Mesendoderm (in vitro differentiated cells): ENCODE measurements at regions not wholly inside any gene's neighbourhood (a gene's known extent, or its start where the extent isn't known, plus 50 kb on each side); places are given as distances from the start of the nearest gene placed in this dataset.

Source experiments
- DNase-seq: peaks from one replicate; pipeline ENCODE4 v3.0.0; 2013
- H2AK5ac ChIP-seq: 2 replicates; pipeline ENCODE4 v1.6.1; 2013; ENCODE audit warnings: low read length, inconsistent platforms
- H2BK120ac ChIP-seq: 2 replicates; pipeline ENCODE4 v1.6.1; 2013; ENCODE audit warnings: low read depth, mild to moderate bottlenecking, low read length, moderate library complexity, mixed read lengths
- H2BK15ac ChIP-seq: replicated peaks from 2 replicates; pipeline ENCODE4 v1.6.1; 2013; ENCODE audit warnings: low read depth, mild to moderate bottlenecking, moderate library complexity
- H2BK5ac ChIP-seq: 2 replicates; pipeline ENCODE4 v1.6.1; 2013; ENCODE audit warnings: low read length, inconsistent platforms
- H3K18ac ChIP-seq: 2 replicates; pipeline ENCODE4 v1.6.1; 2013; ENCODE audit warnings: mild to moderate bottlenecking, low read length, mixed read lengths
- H3K23ac ChIP-seq: one replicate; pipeline ENCODE4 v1.6.1; 2013; ENCODE audit warnings: low read length
- H3K27ac ChIP-seq: 2 replicates; pipeline ENCODE4 v1.5.1; 2013; ENCODE audit warnings: low read depth, mild to moderate bottlenecking, inconsistent platforms, low read length, moderate library complexity
- H3K27me3 ChIP-seq: 2 replicates; pipeline ENCODE4 v1.6.1; 2013; ENCODE audit warnings: low read length, control low read depth, mild to moderate bottlenecking, inconsistent platforms; ENCODE audit not compliant: insufficient read depth, poor library complexity
- H3K36me3 ChIP-seq: 2 replicates; pipeline ENCODE4 v1.6.1; 2013; ENCODE audit warnings: low read length, inconsistent platforms; ENCODE audit not compliant: control insufficient read depth, insufficient read depth
- H3K4ac ChIP-seq: one replicate; pipeline ENCODE4 v1.6.1; 2013; ENCODE audit warnings: low read depth, mild to moderate bottlenecking, low read length, moderate library complexity
- H3K4me1 ChIP-seq: 2 replicates; pipeline ENCODE4 v1.6.1; 2013; ENCODE audit warnings: low read depth, low read length, inconsistent platforms; ENCODE audit not compliant: control insufficient read depth
- H3K4me2 ChIP-seq: 2 replicates; pipeline ENCODE4 v1.6.1; 2013; ENCODE audit warnings: low read length
- H3K4me3 ChIP-seq: 2 replicates; pipeline ENCODE4 v1.5.1; 2013; ENCODE audit warnings: mild to moderate bottlenecking, low read length
- H3K56ac ChIP-seq: one replicate; pipeline ENCODE4 v1.6.1; 2013; ENCODE audit warnings: low read length
- H3K79me1 ChIP-seq: 2 replicates; pipeline ENCODE4 v1.6.1; 2013; ENCODE audit warnings: low read length, inconsistent platforms
- H3K79me2 ChIP-seq: 2 replicates; pipeline ENCODE4 v1.6.1; 2013; ENCODE audit warnings: mild to moderate bottlenecking, low read length; ENCODE audit not compliant: control insufficient read depth, insufficient read depth
- H3K9ac ChIP-seq: 2 replicates; pipeline ENCODE4 v1.6.1; 2013; ENCODE audit warnings: low read length, inconsistent platforms
- H4K5ac ChIP-seq: one replicate; pipeline ENCODE4 v1.6.1; 2013; ENCODE audit warnings: low read length
- H4K8ac ChIP-seq: one replicate; pipeline ENCODE4 v1.6.1; 2013; ENCODE audit warnings: low read depth, mild to moderate bottlenecking, control low read depth, low read length, moderate library complexity
- WGBS: extraction: QIAGEN DNeasy Blood & Tissue Kit; methylation state at CpG from one replicate; pipeline ENCODE4 v1.1.7; 2013; ENCODE audit warnings: low lambda C conversion rate, missing lambda C conversion rate; ENCODE audit not compliant: insufficient coverage; ENCODE audit errors: extremely low coverage; 5-methylcytosine and 5-hydroxymethylcytosine counted together

DNA sequence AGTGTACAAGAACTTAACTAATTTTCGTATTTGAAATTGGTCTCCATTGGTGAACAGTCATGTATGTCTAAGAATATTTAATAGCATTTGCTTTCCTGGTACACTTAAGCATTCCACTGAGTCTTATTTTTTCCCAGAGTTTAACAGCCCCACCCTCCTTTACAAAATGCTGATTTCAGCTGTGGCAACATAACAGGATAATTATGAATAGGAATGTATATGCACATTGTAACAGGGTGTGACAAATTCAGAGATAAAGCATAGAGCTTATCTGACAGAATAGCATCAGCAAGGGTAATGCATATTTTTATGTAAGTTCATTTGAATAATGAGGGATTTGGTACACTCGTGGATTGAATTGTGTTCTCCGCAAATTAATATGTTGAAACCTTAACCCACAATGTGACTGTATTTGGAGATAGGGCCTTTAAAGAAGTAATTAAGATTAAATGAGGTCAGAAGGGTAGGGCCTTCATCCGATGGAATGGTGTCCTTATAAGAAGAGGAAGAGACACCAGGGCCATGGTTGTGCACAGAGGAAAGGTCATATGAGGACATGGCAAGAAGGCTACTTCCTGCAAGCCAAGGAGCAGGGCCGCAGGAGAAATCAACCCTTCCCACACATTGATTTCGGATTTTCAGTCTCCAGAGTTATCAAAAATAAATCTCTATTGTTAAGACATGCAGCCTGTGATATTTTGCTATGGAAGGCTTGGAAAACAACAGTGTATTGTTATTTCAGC, 439.7 kb upstream of the CDH20 start:
- no peak for DNase-seq
- H3K79me2 ChIP-seq: no peaks in the 10 kb centered on the region
- no peak overlapping the region for H3K4me2 ChIP-seq
- no peak overlapping the region for H3K56ac ChIP-seq
- no peak overlapping the region for H2BK120ac ChIP-seq
- no peaks in the 10 kb centered on the region for H3K79me1 ChIP-seq
- no peak overlapping the region for H4K5ac ChIP-seq
- H3K27ac ChIP-seq: no peak overlapping the region
- WGBS: no CpG with 5 or more reads among the region's 6 CpGs
- H3K27me3 ChIP-seq: no peaks in the 10 kb centered on the region
- H4K8ac ChIP-seq: no peak overlapping the region
- no peak overlapping the region for H2BK5ac ChIP-seq
- H3K36me3 ChIP-seq: no peaks in the 10 kb centered on the region
- H3K4me1 ChIP-seq: no peaks in the 10 kb centered on the region
- no peak overlapping the region for H3K4ac ChIP-seq
- no peak overlapping the region for H3K23ac ChIP-seq
- H3K18ac ChIP-seq: no peak overlapping the region
- H2BK15ac ChIP-seq: no peak overlapping the region
- H3K4me3 ChIP-seq: no peak overlapping the region
- H3K9ac ChIP-seq: no peak overlapping the region
- H2AK5ac ChIP-seq: no peak overlapping the region

GRCh38 chr18:60894254-60894945, 438.8 kb upstream of the CDH20 start:
- Histone ChIP-seq H4K5ac (no peak overlapping the region), H3K79me2 (no peaks in the 10 kb centered on the region), H2BK120ac (no peak overlapping the region), H3K36me3 (no peaks in the 10 kb centered on the region), H3K23ac (no peak overlapping the region), H3K9ac (no peak overlapping the region), H2AK5ac (no peak overlapping the region), H4K8ac (no peak overlapping the region), H3K18ac (no peak overlapping the region), H3K4me2 (no peak overlapping the region), H2BK5ac (no peak overlapping the region), H3K4ac (no peak overlapping the region), H3K56ac (no peak overlapping the region), H3K4me3 (no peak overlapping the region), H3K79me1 (no peaks in the 10 kb centered on the region), H3K27ac (no peak overlapping the region), H2BK15ac (no peak overlapping the region), H3K27me3 (no peaks in the 10 kb centered on the region), H3K4me1 (no peaks in the 10 kb centered on the region)
- no CpG with 5 or more reads among the region's 8 CpGs for WGBS
- no peak for DNase-seq

DNA sequence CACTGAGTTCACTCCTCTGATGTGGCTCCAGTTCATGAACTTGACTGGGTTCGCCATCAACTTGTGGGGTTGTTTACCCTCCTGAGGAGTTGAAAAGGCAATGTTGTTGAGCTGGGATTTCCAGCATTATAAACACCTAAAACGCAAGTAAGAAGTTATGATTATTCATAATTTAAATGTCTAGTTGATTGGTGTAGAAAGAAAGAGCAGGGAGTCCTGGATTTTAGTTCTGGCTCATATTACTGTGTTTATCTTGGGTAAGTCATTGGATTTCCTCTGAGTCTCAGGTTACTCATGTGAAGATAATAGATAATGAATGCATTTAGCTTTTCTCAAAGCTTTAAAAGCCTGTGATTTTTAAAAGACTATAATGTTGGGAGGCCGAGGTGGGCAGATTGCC, 438.0 kb upstream of the CDH20 start:
- no peaks in the 10 kb centered on the region for H3K79me1 ChIP-seq
- no peak overlapping the region for H2BK5ac ChIP-seq
- H2AK5ac ChIP-seq: no peak overlapping the region
- no peak overlapping the region for H3K4me2 ChIP-seq
- H3K4ac ChIP-seq: no peak overlapping the region
- H3K18ac ChIP-seq: no peak overlapping the region
- no peak for DNase-seq
- H2BK120ac ChIP-seq: no peak overlapping the region
- H3K36me3 ChIP-seq: no peaks in the 10 kb centered on the region
- no peak overlapping the region for H2BK15ac ChIP-seq
- H3K4me1 ChIP-seq: no peaks in the 10 kb centered on the region
- H4K8ac ChIP-seq: no peak overlapping the region
- no peak overlapping the region for H3K4me3 ChIP-seq
- no peak overlapping the region for H3K56ac ChIP-seq
- H3K23ac ChIP-seq: no peak overlapping the region
- no peak overlapping the region for H3K9ac ChIP-seq
- no peaks in the 10 kb centered on the region for H3K79me2 ChIP-seq
- H4K5ac ChIP-seq: no peak overlapping the region
- no peaks in the 10 kb centered on the region for H3K27me3 ChIP-seq
- H3K27ac ChIP-seq: no peak overlapping the region
- no CpG with 5 or more reads among the region's 3 CpGs for WGBS

DNA sequence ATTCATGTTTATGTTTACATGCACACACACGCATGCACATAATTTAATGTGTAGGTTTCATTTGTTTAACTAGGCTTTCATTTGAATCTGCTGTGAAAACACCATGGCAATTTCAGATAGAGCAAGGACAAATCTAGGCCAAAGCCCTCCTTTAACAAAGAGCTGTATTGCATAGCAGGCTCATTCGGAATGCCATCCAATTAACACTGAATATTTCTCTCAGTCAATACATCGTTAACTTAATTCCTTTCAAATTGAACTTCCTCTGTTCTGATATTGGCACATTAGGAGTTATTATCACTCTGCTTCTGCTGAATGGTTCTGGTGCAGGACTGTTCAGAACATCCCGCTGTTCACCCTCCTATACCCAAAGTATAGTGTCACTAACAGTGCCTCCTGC, 435.1 kb upstream of the CDH20 start:
- Histone ChIP-seq H4K8ac (no peak overlapping the region), H3K9ac (no peak overlapping the region), H3K4me1 (no peaks in the 10 kb centered on the region), H3K79me1 (no peaks in the 10 kb centered on the region), H2BK15ac (no peak overlapping the region), H3K4me3 (no peak overlapping the region), H3K4me2 (no peak overlapping the region), H2BK5ac (no peak overlapping the region), H3K18ac (no peak overlapping the region), H3K27ac (no peak overlapping the region), H2BK120ac (no peak overlapping the region), H3K79me2 (no peaks in the 10 kb centered on the region), H3K27me3 (no peaks in the 10 kb centered on the region), H3K56ac (no peak overlapping the region), H2AK5ac (no peak overlapping the region), H3K4ac (no peak overlapping the region), H3K36me3 (no peaks in the 10 kb centered on the region), H4K5ac (no peak overlapping the region), H3K23ac (no peak overlapping the region)
- DNase-seq: peak; percentile 53
- no CpG with 5 or more reads among the region's 4 CpGs for WGBS

DNA sequence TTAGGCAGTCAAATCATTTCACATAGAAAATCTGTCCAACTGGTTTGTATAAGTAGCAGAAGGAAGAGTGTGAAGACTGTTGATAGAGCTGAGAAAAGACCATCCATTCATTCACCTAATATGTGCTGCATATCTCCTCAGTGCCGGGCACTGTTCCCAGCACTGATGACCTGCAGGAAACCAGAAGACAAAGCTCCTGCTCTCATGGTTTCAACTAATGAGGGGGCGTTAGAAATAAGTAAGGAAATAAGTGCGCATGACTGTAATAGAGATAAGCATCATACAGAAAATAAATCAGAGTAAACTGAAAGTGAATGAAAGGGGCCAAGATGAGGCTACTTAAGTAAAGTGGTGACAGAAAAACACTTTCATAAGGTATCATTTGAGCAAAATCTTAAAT, 427.5 kb upstream of the CDH20 start:
- WGBS: no CpG with 5 or more reads among the region's 3 CpGs
- no peaks in the 10 kb centered on the region for H3K27me3 ChIP-seq
- no peak overlapping the region for H4K5ac ChIP-seq
- no peak overlapping the region for H3K4me2 ChIP-seq
- H2BK120ac ChIP-seq: no peak overlapping the region
- no peak overlapping the region for H3K9ac ChIP-seq
- no peak overlapping the region for H2AK5ac ChIP-seq
- H2BK15ac ChIP-seq: no peak overlapping the region
- no peak overlapping the region for H2BK5ac ChIP-seq
- DNase-seq: no peak
- no peaks in the 10 kb centered on the region for H3K79me1 ChIP-seq
- H3K18ac ChIP-seq: no peak overlapping the region
- no peak overlapping the region for H3K56ac ChIP-seq
- H3K4me1 ChIP-seq: no peaks in the 10 kb centered on the region
- no peak overlapping the region for H3K23ac ChIP-seq
- no peak overlapping the region for H3K4ac ChIP-seq
- no peak overlapping the region for H3K27ac ChIP-seq
- no peak overlapping the region for H3K4me3 ChIP-seq
- H3K36me3 ChIP-seq: no peaks in the 10 kb centered on the region
- H4K8ac ChIP-seq: no peak overlapping the region
- no peaks in the 10 kb centered on the region for H3K79me2 ChIP-seq

DNA sequence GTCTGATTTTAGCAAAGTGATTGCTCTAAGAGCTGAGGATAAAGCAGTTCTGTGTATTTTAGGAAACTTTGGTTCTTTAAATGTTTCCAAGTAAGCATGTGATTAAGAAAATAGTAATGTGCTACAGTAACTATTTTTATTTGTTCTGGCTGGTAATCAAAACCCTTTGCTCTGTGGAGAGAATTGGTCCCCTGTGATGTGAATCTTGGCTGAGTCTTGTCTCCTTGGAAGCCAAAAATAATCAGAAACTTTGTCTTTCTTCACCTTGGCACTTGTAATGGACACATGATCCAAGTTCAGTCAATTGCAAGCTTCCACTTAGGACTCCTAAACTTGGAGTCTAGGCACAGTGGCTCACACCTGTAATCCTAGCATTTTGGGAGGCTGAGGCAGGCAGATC, 422.7 kb upstream of the CDH20 start:
- Histone ChIP-seq H3K79me2 (no peaks in the 10 kb centered on the region), H4K5ac (no peak overlapping the region), H2BK120ac (no peak overlapping the region), H3K18ac (no peak overlapping the region), H3K27me3 (no peaks in the 10 kb centered on the region), H2BK15ac (no peak overlapping the region), H3K56ac (no peak overlapping the region), H3K4me1 (no peaks in the 10 kb centered on the region), H3K27ac (no peak overlapping the region), H2AK5ac (no peak overlapping the region), H3K79me1 (no peaks in the 10 kb centered on the region), H3K4ac (no peak overlapping the region), H3K4me3 (no peak overlapping the region), H3K23ac (no peak overlapping the region), H3K9ac (no peak overlapping the region), H4K8ac (no peak overlapping the region), H3K36me3 (no peaks in the 10 kb centered on the region), H3K4me2 (no peak overlapping the region), H2BK5ac (no peak overlapping the region)
- DNase-seq: no peak
